GM19238 (cell line): ENCODE measurements at regions not wholly inside any gene's neighbourhood (a gene's known extent, or its start where the extent isn't known, plus 50 kb on each side); places are given as distances from the start of the nearest gene placed in this dataset.
"Not testable (repeated sequence)": the region's sequence is repeated elsewhere in the genome, so short reads cannot be mapped to it uniquely, and the experiment has no call there.

ENCODE experiments used
- DNase-seq: peaks from one replicate; pipeline ENCODE4 v3.0.0; 2011; ENCODE audit warnings: low spot score; ENCODE audit not compliant: insufficient read length

DNA sequence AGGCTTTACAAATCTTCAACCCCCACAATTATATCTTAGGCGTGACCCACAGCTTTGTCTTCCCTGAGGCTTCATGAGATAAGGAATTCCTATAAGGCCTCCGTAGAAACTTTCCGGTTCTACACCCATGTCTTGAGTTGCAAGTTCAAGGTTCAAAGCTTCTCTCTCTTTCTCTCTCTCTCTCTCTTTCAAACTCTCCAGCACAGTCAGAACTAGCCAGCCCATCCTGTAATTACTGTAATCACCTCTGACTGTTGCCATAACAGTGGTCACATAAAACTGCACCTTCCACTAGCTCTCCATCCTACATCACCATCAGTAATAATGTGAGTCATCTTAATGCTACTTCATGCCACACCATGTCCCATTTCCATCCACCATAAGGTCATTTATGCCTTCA lies 90.0 kb upstream of the NFASC start:
- no peak for DNase-seq

DNA sequence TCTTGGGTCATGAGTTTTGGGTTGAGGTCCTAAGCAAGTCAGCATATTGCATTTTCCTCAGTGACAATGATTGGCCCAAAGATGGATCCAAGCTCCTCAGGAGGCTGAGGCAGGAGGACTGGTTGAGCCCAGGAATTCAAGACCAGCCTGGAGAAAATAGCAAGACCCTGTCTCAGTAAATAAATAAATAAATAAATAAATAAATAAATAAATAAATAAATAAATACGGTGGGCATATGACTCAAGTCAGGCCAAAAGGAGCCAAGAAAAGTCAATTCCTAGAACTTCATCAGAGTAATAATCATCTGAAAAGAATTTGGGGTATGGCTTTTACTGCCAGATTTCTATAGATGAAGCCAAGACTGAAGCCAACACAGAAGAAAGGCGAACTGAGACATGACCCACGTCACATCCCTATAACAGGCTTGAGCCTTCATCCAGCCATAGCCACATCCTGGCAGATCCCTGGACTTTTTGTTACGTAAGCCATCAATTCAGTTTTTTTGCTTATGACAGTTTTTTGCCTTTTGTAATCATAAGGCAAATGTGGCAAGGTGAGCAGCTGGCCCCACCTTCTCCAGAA lies 88.5 kb upstream of the NFASC start:
- no peak for DNase-seq

DNA sequence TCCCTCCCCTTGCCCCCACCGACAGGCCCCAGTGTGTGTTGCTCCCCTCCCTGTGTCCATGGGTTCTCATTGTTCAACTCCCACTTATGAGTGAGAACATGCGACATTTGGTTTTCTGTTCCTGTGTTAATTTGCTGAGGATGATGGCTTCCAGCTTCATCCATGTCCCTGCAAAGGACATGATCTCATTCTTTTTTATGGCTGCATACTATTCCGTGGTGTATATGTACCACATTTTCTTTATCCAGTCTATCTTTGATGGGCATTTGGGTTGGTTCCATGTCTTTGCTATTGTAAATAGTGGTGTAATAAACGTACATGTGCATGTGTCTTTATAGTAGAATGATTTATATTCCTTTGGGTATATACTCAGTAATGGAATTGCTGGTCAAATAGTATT lies 85.6 kb upstream of the NFASC start:
- not testable (repeated sequence) for DNase-seq

DNA sequence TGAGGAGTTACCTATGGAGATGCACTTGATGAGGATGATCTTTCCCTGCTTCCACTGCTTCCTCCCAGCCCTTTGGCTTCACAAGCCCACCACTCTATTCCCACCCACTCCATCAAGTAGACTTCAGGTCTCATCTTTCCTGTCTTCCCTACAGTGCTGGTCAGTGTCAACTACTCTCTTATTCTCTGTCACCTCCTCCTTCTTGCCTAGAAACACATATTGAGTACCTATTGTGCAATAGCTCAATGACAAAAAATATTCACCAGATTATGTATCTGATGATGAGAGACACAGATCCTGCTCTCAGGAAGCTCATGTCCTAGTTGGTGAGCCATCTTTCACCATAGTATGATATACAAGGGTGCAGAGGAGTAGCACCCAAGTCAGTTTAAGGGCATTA lies 82.2 kb upstream of the NFASC start:
- no peak for DNase-seq

DNA sequence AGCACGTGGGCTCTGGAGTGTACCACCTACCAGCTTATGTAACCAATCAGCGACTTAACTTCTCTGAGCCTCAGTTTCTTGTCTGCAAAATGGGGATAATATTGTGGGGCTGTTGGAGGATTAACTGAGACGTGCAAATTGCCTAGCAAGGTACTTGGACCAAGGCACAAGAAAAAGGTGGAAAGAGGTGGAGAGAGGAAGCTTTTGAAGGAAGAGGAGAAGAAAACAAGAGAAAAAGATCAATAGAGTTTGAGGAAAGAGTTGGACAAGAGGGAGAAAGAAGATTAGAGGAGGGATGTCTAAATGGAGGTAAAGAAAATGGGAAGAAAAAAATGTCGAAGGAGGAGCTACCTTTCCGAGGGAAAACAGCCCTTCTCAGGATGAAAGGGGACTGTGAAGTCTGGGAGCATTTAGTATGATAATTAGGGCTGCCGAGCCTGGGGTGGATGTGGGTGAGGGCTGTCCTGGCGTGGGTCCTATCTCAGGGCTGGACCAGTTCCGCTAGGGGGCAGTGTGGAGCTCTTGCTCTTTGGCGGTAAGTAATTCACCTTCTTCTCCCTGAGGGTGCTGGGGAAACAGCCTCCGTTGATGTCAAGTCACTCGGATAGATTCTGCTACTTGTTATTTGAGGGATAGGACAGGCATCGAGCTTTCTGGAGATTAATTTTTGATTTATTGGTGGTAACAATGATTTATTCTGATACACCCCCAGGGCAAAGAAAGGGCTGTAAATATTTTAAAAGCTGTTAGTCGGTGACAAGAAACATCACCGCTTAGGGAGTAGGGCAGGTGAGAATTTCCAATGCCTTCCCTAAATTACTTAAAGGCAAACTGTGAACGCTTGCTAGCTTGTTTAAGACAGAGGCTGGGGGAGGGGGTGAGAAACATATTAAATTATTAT lies 79.0 kb upstream of the NFASC start:
- peak; percentile 52 for DNase-seq

DNA sequence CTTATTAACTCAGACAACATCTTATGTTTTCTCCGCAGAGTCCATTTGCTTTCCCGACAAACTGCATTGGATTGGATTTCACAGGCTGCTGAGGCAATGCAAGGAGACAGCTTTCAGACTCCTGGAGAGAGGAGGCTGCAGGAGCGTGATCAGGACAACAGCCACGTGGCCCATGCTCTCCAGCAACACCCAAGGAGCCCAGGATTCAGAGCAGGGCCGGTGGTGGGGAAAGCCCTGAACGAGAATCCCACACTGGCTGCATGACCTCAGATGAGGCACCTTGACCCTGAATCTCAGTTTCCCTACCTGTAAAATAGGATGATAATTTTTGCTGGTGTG lies 78.3 kb upstream of the NFASC start:
- no peak for DNase-seq

DNA sequence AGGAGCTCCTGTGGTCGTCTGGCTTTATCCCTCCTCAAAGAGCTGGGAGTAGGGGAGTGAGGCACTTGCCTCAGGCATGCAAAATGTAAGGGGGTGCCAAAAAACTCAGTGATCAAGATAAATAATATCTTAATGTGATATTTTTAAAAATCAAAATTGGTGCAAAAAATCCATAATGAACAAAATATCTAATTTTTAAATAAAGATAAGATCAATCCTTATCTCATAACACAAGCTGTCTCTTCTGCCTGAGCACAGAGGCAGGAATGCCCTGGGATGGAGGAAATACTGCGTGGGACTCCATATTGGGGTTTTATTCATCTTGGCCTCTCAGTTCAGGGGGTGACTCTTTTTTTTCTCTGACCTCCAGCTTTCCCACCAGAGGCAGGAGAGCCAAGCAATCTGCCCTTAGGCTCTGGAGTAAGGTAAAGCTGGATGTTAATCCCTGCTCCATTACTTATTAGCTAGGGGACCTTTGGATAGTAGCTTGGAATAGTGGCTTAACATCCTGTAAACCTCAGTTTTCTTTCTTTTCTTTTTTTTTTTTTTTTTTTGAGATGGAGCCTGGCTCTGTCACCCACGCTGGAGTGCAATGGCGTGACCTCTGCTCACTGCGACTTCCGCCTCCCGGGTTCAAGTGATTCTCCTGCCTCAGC lies 77.3 kb upstream of the NFASC start:
- DNase-seq, result no peak

DNA sequence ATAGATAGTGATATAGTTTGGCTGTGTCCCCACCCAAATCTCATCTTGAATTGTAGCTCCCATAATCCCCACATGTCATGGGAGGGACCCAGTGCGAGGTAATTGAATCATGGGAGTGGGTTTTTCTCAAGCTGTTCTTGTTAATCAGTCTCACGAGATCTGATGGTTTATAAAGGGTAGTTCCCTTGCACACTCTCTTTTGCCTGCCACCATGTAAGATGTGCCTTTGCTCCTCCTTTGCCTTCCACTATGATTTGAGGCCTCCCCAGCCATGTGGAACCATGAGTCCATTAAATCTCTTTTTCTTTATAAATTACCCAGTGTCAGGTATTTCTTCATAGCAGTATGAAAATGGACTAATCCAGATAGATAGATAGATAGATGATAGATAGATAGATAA lies 73.8 kb upstream of the NFASC start:
- not testable (repeated sequence) for DNase-seq

DNA sequence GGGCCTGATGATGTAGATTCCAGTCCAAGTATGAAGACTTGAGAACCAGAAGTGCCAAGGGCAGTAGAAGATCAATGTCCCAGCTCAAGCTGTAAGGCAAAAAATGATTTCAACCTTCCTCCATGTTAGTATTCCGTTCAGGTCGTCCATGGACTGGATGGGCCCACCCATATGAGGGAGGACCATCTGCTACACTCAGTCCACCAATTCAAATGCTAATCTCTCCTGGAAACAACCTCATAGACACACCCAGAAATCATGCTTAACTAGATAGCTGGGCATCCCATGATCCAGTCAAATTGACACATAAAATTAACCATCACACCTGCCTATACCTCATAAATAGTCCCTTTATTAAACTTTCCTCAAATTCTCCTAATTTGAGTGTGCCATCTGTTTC lies 73.3 kb upstream of the NFASC start:
- no peak for DNase-seq

DNA sequence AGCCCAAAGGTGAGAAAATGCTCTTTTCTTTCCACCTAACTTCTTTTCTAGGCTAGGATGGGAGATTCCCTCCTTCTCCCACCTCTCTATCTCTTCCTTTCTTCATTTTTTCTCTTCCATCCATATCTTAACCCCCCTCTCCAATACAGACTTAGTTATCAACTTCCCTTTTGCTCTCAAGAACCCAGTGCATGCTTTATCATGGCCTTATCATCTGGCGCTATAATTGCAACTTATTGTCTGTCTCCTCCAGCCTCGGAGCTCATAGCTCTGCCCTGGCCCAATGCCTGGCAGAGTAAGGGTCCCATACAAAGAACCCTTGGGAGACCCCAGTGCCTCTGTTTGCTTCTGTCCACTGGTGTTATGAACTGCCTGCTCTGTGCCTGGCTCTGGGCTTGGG lies 71.0 kb upstream of the NFASC start:
- DNase-seq, result no peak

DNA sequence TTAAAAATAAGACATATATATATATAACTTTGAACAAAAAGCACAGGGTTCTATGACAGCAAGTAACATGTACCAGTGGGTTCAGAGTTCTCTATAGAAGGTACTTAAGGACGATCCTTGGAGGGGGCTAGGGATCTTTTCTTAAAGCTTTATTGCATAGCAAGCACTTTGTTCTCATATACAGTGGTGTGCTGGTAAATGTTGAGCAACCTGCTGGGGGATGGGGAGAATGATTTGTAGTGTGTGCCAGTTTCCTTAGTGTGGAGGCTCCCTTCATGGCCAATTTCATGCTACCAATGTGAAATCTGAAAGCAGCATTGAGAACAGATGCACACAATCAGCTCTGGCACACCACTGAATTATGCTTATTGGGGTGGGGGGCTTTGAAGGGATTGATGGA lies 69.5 kb upstream of the NFASC start:
- no peak for DNase-seq

DNA sequence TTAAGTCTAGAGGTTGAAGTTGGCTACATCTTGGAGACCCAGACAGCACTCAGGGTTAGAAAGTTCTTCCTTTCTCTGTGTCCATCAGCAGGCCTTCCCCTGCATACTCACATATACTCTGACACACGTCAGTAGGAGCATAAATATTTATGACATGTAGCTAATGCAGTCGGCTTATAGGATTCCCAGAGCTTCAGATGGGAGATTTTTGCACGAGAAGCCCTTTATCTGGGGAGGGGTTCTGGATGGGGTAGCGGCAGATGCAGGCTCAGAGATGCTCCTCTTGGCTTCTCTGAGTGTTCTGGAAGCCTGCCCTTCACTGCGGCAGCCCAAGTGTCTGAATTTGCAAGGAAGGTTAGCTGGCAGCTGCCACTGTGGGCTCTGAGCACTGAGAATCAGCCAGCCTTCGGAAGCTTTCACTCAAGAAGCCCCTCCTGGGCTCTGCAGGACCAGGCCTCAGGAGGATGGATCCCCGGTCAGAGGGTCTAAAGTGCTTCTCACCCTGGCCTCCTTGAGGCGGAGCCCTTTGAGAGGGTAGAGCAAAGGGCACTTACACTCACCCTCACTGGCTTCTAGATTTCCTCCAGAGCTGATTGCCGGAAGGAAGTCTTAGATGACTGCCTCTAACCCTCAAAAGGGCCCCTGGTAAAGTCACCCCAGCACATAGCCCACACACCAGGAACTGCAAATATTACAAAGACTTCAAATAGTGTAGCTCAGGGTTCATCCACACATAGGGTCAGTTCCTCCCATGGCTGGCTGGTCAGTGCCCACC lies 68.1 kb upstream of the NFASC start:
- no peak for DNase-seq

DNA sequence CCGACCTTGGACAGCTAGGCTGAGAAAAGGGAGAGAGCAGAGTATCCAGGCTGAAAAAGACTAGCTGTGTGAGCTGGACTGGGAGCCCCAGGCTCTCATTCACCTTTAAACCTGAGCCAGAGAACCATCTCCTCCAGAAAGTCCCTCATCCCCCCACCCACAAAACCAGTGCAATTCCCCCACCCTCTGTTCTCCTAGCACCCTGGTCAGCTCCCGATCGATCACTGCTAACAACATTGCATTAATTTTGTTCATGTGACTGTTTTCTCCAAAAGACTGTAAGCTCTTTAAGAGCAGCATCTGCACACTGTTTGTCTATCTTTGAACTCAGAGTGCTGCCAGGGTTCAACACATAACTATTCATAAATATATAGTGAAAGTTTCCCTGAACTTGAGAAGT lies 67.1 kb upstream of the NFASC start:
- no peak for DNase-seq

DNA sequence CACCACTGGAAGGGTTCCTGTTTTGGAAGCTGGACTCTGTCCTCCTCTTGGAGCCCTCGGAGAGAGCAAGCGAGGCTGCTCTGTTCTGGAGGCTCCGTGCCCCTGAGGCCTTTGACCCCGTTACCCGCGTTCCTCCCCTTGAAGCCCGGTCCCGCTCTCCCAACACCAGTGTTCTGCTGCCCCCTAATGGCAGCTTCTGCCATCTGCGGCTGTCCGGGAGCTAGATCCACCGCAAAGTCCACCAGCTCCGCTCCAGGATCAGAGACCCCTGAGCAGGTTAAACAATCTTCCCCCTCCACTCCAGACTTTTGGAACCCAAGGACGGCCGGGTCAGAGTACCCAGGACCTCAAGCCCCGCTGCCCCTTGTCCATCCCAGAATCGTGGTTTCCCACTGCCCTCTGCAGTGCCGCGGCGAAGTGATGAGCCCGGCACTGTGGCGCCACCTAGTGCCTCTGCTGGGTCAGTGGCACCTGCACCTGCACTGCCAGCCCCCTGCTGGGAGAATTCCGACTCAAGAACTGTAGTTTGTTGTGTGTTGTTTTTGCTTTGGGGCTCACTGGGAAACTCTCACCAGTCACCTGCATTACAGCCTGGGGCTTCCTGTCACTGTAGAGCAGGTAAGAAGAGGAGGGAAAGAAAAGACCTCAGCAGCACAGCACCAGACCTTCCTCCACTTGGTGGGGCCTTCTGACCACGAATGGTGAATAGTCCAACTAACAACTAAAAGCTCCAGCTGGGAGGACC lies 63.5 kb upstream of the NFASC start:
- peak; percentile 86 for DNase-seq

DNA sequence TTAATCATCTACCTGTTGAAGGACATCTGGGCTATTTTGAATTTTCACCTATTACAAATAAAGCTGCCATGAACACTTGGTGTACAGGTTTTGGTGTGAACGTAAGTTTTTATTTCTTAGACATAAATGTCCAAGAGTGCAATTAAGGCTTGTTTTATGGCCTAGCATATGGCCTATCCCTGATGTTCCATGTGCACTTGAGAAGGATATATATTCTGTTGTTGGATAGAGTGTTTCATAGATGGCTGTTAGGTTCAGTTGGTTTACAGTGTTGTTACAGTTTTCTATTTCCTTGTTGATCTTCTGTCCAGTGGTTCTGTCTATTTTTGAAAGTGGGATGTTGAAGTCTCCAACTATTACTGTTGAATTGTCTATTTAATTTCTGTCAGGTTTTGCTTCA lies 61.2 kb upstream of the NFASC start:
- DNase-seq, result no peak

DNA sequence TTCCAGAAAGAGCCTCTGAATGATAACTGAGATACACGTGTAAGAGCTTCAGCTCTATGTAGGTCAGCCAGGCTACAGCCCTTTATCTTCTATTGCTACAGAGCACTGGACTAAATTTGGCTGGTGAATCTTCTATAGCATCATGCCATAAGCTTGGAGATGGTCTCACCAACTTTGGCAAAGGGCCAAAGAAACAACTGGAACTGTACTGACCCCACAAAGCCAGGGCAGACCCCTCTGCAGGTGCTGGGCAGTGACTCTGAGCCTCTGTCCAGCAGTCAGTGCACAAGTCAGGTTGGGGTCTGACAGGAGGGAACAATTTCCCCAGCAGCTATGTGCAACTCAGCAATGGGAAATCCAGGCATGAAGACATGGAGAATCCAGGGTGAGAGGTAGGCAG lies 57.8 kb upstream of the NFASC start:
- no peak for DNase-seq

DNA sequence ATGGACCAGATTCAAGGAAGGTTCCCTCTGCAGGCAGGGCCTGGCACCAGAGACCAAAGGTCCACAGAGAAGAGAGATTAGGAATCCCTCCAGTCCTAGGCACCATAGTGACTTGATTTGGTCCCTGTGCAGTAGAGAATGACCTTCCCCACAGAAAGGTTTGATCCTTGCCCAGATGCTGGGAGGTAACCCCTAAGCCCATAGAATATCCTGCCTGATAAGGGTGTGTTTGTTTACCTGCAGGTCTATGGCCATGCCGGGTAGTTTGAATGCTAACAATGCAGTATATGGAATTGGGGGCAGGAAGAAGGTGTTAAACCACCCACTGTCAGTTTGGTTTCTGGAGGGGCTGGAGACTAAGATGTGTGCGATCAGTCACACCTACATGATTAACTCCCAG lies 57.1 kb upstream of the NFASC start:
- no peak for DNase-seq

DNA sequence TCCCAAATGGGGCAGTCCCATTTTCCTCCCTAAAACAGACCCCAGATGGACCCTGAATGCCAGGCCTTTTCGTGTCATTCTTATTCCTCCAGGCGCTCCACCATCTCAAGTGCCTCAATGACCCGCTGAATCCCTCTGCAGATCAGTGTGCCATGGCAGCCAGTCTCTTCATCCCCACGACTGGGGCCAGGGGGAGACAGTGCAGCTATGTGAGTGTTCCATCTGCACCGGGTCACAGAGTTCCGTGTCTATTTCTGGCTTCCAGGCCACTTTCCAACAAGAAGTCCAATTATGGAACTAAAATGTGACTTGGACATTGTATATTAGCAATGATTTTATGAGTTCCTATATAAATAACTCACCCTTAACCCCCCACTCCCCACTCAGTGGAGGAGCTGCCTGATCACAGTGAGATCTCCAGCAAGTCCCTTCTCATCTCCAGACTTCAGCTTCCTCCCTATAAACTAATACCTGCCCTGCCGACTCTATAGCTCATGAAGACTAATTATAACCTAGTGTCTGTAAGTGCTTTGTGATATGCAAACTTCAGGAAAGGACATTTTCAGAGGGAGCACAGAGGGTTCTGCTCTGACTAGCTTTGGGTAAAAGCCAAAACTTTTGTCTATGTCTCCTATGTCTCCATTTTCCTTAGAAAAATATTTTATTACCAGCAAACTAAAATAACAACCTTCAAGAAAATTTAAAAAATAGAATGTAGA lies 56.3 kb upstream of the NFASC start:
- no peak for DNase-seq

DNA sequence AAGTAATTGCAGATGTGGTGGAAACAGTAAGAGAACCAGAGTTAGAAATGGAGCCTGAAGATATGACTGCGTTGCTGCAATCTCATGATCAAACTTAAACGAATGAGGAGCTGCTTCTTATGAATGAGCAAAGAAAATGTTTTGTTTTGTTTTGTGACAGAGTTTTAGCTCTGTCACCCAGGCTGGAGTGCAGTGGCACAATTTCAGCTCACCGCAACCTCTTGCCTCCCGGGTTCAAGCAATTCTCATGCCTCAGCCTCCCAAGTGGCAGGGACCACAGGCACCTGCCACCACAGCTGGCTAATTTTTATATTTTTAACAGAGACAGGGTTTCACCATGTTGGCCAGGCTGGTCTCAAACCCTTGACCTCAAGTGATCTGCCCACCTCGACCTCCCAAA lies 53.3 kb upstream of the NFASC start:
- no peak for DNase-seq

DNA sequence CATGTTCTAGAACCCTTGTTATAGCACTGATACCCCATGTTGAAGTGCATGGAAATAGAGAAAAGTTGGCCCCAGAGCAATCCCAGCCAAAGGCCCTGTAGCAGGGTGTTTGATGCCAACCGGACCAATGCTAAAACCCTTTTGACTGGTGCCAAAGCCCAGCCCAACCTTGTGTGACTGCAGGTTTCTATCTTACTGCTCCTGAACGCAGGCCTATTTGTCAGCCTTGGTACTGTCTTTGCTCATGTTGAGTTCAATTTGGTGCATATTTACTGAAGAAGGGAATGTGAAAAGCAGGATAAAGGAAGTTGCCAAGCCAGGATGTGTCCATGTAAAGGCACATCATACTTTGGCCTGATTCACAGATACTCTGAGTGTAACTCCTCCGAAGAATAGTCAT lies 51.7 kb upstream of the NFASC start:
- no peak for DNase-seq

DNA sequence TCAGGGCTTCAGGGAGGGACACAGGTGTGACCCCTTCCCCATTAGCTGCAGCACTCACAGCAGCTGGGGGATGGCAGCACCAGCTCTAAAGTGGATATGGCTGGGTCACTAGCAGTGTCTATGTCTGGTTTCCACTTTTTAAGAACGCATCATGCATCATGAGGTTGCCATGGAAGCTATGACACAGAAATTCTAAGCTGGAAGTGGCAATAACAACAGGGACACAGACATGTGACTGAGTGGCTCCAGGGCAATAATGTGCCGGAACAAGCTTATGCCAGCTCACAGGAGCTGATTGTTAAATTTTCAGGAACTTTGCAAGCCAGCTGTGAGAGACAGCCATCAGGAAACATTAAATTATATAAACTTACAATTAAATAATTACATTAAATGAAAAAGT lies 51.2 kb upstream of the NFASC start:
- no peak for DNase-seq
